WTC11 (cell line): ENCODE measurements at regions not wholly inside any gene's neighbourhood (a gene's known extent, or its start where the extent isn't known, plus 50 kb on each side); places are given as distances from the start of the nearest gene placed in this dataset.
A peak's percentile ranks its signal among the peaks of the same experiment; 100 is the strongest.

Source experiments
- ATAC-seq: fragments of 200-7000 bp; cut with Tn5 transposase; 2 replicates; pipeline ENCODE4 v1.10.0; 2021; ENCODE audit warnings: mild to moderate bottlenecking, moderate library complexity
- CTCF ChIA-PET: fragments of 300-600 bp; sonication (Branson Sonifier 250); formaldehyde crosslinking; loops from one replicate; lab custom pipeline; 2021; ENCODE audit warnings: antibody characterized with exemption; lab: Charles Lee
- POLR2A ChIA-PET: fragments of 350-600 bp; sonication (Branson Sonifier 250); formaldehyde crosslinking; loops from one replicate; lab custom pipeline; 2021; ENCODE audit warnings: antibody characterized with exemption; lab: Charles Lee
- DNase-seq: peaks from one replicate; pipeline ENCODE4 v3.0.0; 2021; ENCODE audit warnings: low spot score
- H3K27ac Mint-ChIP-seq: 2 replicates; pipeline ENCODE4 v1.8.0; 2021; ENCODE audit warnings: mixed read lengths
- H3K27me3 Mint-ChIP-seq: 2 replicates; pipeline ENCODE4 v1.8.0; 2021; ENCODE audit warnings: low read depth, mild to moderate bottlenecking, moderate library complexity, mixed read lengths
- H3K36me3 Mint-ChIP-seq: 2 replicates; pipeline ENCODE4 v1.8.0; 2021; ENCODE audit warnings: mixed read lengths
- H3K4me1 Mint-ChIP-seq: 2 replicates; pipeline ENCODE4 v1.8.0; 2022; ENCODE audit warnings: mixed read lengths
- H3K4me3 Mint-ChIP-seq: 2 replicates; pipeline ENCODE4 v1.8.0; 2021; ENCODE audit warnings: mild to moderate bottlenecking, moderate library complexity, mixed read lengths
- H3K9me3 Mint-ChIP-seq: 2 replicates; pipeline ENCODE4 v1.8.0; 2021; ENCODE audit warnings: mixed read lengths
- ATF3 ChIP-seq: sonication (generic); formaldehyde crosslinking; conservative IDR thresholded peaks from 2 replicates; pipeline ENCODE4 v1.8.1; 2022; ENCODE audit warnings: mild to moderate bottlenecking, missing genetic modification reagents
- CTCF ChIP-seq: fragments of 200-600 bp; IDR thresholded peaks from 2 replicates; pipeline ENCODE4 v1.8.0; 2022; ENCODE audit warnings: antibody characterized with exemption
- GRHL2 ChIP-seq: fragments of 250-450 bp; sonication (Bioruptor Pico); IDR thresholded peaks from 2 replicates; pipeline ENCODE4 v1.8.0; 2022; ENCODE audit warnings: mild to moderate bottlenecking, moderate library complexity; ENCODE audit not compliant: insufficient replicate concordance, severe bottlenecking
- JAZF1 ChIP-seq: fragments of 250-450 bp; sonication (Bioruptor Pico); IDR thresholded peaks from 2 replicates; pipeline ENCODE4 v1.9.0; 2021; ENCODE audit warnings: moderate library complexity, mild to moderate bottlenecking, inconsistent platforms
- MAX ChIP-seq: sonication (generic); formaldehyde crosslinking; IDR thresholded peaks from 2 replicates; pipeline ENCODE4 v1.8.0; 2022; ENCODE audit warnings: mild to moderate bottlenecking, missing genetic modification reagents
- OVOL2 ChIP-seq: fragments of 250-450 bp; sonication (Bioruptor Pico); IDR thresholded peaks from 2 replicates; pipeline ENCODE4 v1.9.0; 2021; ENCODE audit warnings: mild to moderate bottlenecking, borderline replicate concordance
- TEAD4 ChIP-seq: sonication (generic); formaldehyde crosslinking; IDR thresholded peaks from 2 replicates; pipeline ENCODE4 v1.8.0; 2022; ENCODE audit warnings: mild to moderate bottlenecking, missing genetic modification reagents
- USF1 ChIP-seq: sonication (generic); formaldehyde crosslinking; IDR thresholded peaks from 2 replicates; pipeline ENCODE4 v1.8.0; 2022; ENCODE audit warnings: mild to moderate bottlenecking, missing genetic modification reagents
- ZNF121 ChIP-seq: sonication (generic); formaldehyde crosslinking; IDR thresholded peaks from 2 replicates; pipeline ENCODE4 v1.8.0; 2023; ENCODE audit warnings: missing genetic modification reagents
- ZNF317 ChIP-seq: sonication (generic); formaldehyde crosslinking; IDR thresholded peaks from 2 replicates; pipeline ENCODE4 v1.8.1; 2023; ENCODE audit warnings: low read depth, mild to moderate bottlenecking, moderate library complexity, missing genetic modification reagents, borderline replicate concordance
- ZSCAN18 ChIP-seq: fragments of 250-450 bp; sonication (Bioruptor Pico); IDR thresholded peaks from 2 replicates; pipeline ENCODE4 v2.1.2; 2022; ENCODE audit warnings: mild to moderate bottlenecking, moderate library complexity
- TF ChIP-seq, protein P1 (sequence below): fragments of 250-450 bp; sonication (Bioruptor Pico); IDR thresholded peaks from 2 replicates; pipeline ENCODE4 v1.9.0; 2021; ENCODE audit warnings: mild to moderate bottlenecking

GRCh38 chr18:41396861-41397260 is 558.2 kb upstream of the PIK3C3 start:
- ChIA-PET POLR2A (no interaction called here), CTCF (no interaction called here)
- no peaks in the 10 kb centered on the region for H3K36me3 Mint-ChIP-seq
- H3K4me3 Mint-ChIP-seq: no peak overlapping the region
- peaks cover 16% of the 10 kb centered on the region for H3K4me1 Mint-ChIP-seq
- no peaks in the 10 kb centered on the region for H3K27me3 Mint-ChIP-seq
- H3K27ac Mint-ChIP-seq: no peak overlapping the region
- TF ChIP-seq TEAD4 (CRISPR knock-in tag) (no peak), MAX (no peak), ZSCAN18 (CRISPR knock-in tag) (no peak), OVOL2 (CRISPR knock-in tag) (no peak), JAZF1 (CRISPR knock-in tag) (no peak)
- DNase-seq: no peak
- peaks cover under 1% of the 10 kb centered on the region; the same call in 1 of the 2 replicates for H3K9me3 Mint-ChIP-seq
- no peak for ATAC-seq

- H3K27me3 Mint-ChIP-seq: no peaks in the 10 kb centered on the region
- no peak for ATAC-seq
- no peak for DNase-seq
- peaks cover 23% of the 10 kb centered on the region for H3K4me1 Mint-ChIP-seq
- POLR2A ChIA-PET: no interaction called here
- no peak overlapping the region for H3K4me3 Mint-ChIP-seq
- H3K27ac Mint-ChIP-seq: no peak overlapping the region
- H3K36me3 Mint-ChIP-seq: no peaks in the 10 kb centered on the region
- no peaks in the 10 kb centered on the region for H3K9me3 Mint-ChIP-seq
- TF ChIP-seq USF1 (CRISPR knock-in tag) (no peak), ZNF317 (CRISPR knock-in tag) (no peak)
- CTCF ChIA-PET: no interaction called here
These were observed 558.8 kb upstream of the PIK3C3 start for GRCh38 chr18:41396211-41396610.

DNA sequence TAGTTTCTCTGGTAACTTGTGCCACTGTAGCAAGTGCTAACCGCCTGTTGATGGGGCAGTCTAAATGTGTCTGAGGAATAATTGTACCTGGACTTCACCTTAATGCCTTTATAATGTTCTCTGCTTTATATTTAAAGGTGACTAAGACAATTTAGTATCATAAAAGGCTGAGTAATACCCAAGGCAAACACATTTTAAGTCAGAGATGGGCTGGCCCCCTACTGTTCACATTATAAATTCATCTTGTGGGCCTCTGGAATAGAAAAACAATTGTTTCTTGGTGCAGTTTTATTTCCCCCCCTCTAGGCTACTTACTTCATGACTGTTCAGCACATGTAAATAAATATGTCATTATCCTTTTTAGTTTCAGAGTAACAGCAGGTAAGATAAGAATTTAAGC is 559.3 kb upstream of the PIK3C3 start:
- TF ChIP-seq MAX (no peak), ZNF121 (CRISPR knock-in tag) (no peak), ATF3 (CRISPR knock-in tag) (no peak)
- Mint-ChIP-seq H3K4me1 (peaks cover 28% of the 10 kb centered on the region), H3K27me3 (no peaks in the 10 kb centered on the region), H3K9me3 (no peaks in the 10 kb centered on the region), H3K4me3 (no peak overlapping the region), H3K27ac (no peak overlapping the region), H3K36me3 (no peaks in the 10 kb centered on the region)
- ChIA-PET CTCF (no interaction called here), POLR2A (no interaction called here)
- no peak for ATAC-seq
- no peak for DNase-seq

GRCh38 chr18:41391616-41392595 is 563.1 kb upstream of the PIK3C3 start:
- ATAC-seq (peak; percentile 91), DNase-seq (peak; percentile 72)
- ChIA-PET POLR2A (interaction anchor here (0.6 kb wide), 1 partner anchor 342 kb away, joined by 4 read pairs; no protein-coding TSS in a partner anchor), CTCF (interaction anchor here (0.6 to 2.3 kb wide), 10 partner anchors 13 to 985 kb away, joined by 3 to 10 read pairs (median 3); no protein-coding TSS in a partner anchor)
- Mint-ChIP-seq H3K27ac (peak overlapping the region; percentile 90), H3K36me3 (no peaks in the 10 kb centered on the region), H3K27me3 (no peaks in the 10 kb centered on the region), H3K4me3 (peak overlapping the region; percentile 60), H3K4me1 (peaks cover 39% of the 10 kb centered on the region), H3K9me3 (no peaks in the 10 kb centered on the region)
- peak; percentile 39; the same call in 1 of the 2 replicates for TF ChIP-seq CTCF
- TF ChIP-seq, protein P1, sequence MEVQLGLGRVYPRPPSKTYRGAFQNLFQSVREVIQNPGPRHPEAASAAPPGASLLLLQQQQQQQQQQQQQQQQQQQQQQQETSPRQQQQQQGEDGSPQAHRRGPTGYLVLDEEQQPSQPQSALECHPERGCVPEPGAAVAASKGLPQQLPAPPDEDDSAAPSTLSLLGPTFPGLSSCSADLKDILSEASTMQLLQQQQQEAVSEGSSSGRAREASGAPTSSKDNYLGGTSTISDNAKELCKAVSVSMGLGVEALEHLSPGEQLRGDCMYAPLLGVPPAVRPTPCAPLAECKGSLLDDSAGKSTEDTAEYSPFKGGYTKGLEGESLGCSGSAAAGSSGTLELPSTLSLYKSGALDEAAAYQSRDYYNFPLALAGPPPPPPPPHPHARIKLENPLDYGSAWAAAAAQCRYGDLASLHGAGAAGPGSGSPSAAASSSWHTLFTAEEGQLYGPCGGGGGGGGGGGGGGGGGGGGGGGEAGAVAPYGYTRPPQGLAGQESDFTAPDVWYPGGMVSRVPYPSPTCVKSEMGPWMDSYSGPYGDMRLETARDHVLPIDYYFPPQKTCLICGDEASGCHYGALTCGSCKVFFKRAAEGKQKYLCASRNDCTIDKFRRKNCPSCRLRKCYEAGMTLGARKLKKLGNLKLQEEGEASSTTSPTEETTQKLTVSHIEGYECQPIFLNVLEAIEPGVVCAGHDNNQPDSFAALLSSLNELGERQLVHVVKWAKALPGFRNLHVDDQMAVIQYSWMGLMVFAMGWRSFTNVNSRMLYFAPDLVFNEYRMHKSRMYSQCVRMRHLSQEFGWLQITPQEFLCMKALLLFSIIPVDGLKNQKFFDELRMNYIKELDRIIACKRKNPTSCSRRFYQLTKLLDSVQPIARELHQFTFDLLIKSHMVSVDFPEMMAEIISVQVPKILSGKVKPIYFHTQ: no peak
- no peak for TF ChIP-seq GRHL2 (CRISPR knock-in tag)
